A549 (cell line): ENCODE measurements at regions not wholly inside any gene's neighbourhood (a gene's known extent, or its start where the extent isn't known, plus 50 kb on each side); places are given as distances from the start of the nearest gene placed in this dataset.

Experiments used
- ATAC-seq, 2 experiments: fragments of 200-7000 bp in 1 of 2; fragments of >200 bp in 1 of 2; cut with Nextera tagmentation in 1 of 2; cut with Tn5 transposase in 1 of 2; 3 replicates each; pipeline versions ENCODE4 v1.8.0 to v1.9.1; 2018 to 2020; ENCODE audit warnings: mild to moderate bottlenecking in 1 of 2, moderate library complexity in 1 of 2
- CTCF ChIA-PET: fragments of 300-600 bp; sonication (Branson Sonifier 250); formaldehyde crosslinking; extraction: SDS; loops from one replicate; lab custom pipeline; 2021; ENCODE audit warnings: antibody characterized with exemption, inconsistent platforms; lab: Yijun Ruan, JAX
- POLR2A ChIA-PET: fragments of 350-600 bp; formaldehyde crosslinking; extraction: SDS; loops from one replicate; lab custom pipeline; 2021; ENCODE audit warnings: antibody characterized with exemption, inconsistent platforms; lab: Yijun Ruan, JAX
- DNase-seq, 2 experiments: peaks; one replicate each; pipeline versions ENCODE4 v3.0.0 to v3.0.0-alpha.2; 2011 to 2016; ENCODE audit warnings: low read depth in 1 of 2, low spot score in 1 of 2
- FAIRE-seq: peaks from 2 replicates; lab custom pipeline; 2011; peaks lifted over from hg19 to GRCh38; lab: Jason Lieb, UNC
- H3K27ac ChIP-seq, 2 experiments: fragments of >200 bp; sonication (Bioruptor Twin); formaldehyde crosslinking; 3 replicates each; pipeline ENCODE4 v1.5.1; 2016 to 2017
- H3K4me1 ChIP-seq: fragments of >200 bp; sonication (Bioruptor Twin); formaldehyde crosslinking; 3 replicates; pipeline ENCODE4 v1.6.1; 2016
- H3K4me2 ChIP-seq: fragments of >200 bp; sonication (Bioruptor Twin); formaldehyde crosslinking; 3 replicates; pipeline ENCODE4 v1.6.1; 2016
- H3K4me3 ChIP-seq: fragments of >200 bp; sonication (Bioruptor Twin); formaldehyde crosslinking; 3 replicates; pipeline ENCODE4 v1.5.1; 2016
- H3K9me3 ChIP-seq: fragments of >200 bp; sonication (Bioruptor Twin); formaldehyde crosslinking; 3 replicates; pipeline ENCODE4 v1.6.1; 2016
- FOSL2 ChIP-seq, 2 experiments: fragments of 450-650 bp in 1 of 2; fragments of >200 bp in 1 of 2; sonication (Bioruptor Twin) in 1 of 2; formaldehyde crosslinking; IDR thresholded peaks; 2 replicates each; pipeline versions ENCODE4 v1.5.0 to v1.6.1; 2016 to 2020; ENCODE audit warnings: mild to moderate bottlenecking in 1 of 2, moderate library complexity in 1 of 2
- FOXS1 ChIP-seq: fragments of 250-450 bp; sonication (Bioruptor Pico); IDR thresholded peaks from 2 replicates; pipeline ENCODE4 v1.5.0; 2020; ENCODE audit warnings: mild to moderate bottlenecking, moderate library complexity
- GATA3 ChIP-seq: IDR thresholded peaks from 2 replicates; pipeline ENCODE4 v1.6.1; 2012; ENCODE audit warnings: borderline replicate concordance
- HDAC2 ChIP-seq: fragments of 200-600 bp; sonication (generic); IDR thresholded peaks from 2 replicates; pipeline ENCODE4 v1.6.1; 2016
- HOXA7 ChIP-seq: fragments of 250-450 bp; sonication (Bioruptor Pico); IDR thresholded peaks from 2 replicates; pipeline ENCODE4 v1.5.0; 2020; ENCODE audit warnings: mild to moderate bottlenecking, moderate library complexity
- HOXB5 ChIP-seq: fragments of 250-450 bp; sonication (Bioruptor Pico); IDR thresholded peaks from 2 replicates; pipeline ENCODE4 v1.5.0; 2020; ENCODE audit warnings: mild to moderate bottlenecking, moderate library complexity
- JUN ChIP-seq, 2 experiments: fragments of >200 bp; sonication (Bioruptor Twin); formaldehyde crosslinking; IDR thresholded peaks; 2 replicates in 1 of 2; 3 replicates in 1 of 2; pipeline ENCODE4 v1.6.1; 2016 to 2017
- KDM1A ChIP-seq: fragments of 200-600 bp; sonication (generic); IDR thresholded peaks from 2 replicates; pipeline ENCODE4 v1.6.1; 2016; ENCODE audit warnings: low read depth, mild to moderate bottlenecking
- KDM5A ChIP-seq: fragments of 200-600 bp; sonication (generic); IDR thresholded peaks from 2 replicates; pipeline ENCODE4 v1.6.1; 2016; ENCODE audit warnings: antibody characterized with exemption, mild to moderate bottlenecking
- MAFK ChIP-seq: fragments of 450-650 bp; IDR thresholded peaks from 2 replicates; pipeline ENCODE4 v1.6.1; 2014; ENCODE audit not compliant: partially characterized antibody
- MAZ ChIP-seq: fragments of 150-350 bp; IDR thresholded peaks from 2 replicates; pipeline ENCODE4 v1.6.1; 2014; ENCODE audit warnings: antibody characterized with exemption, low read depth, low read length, borderline replicate concordance
- PHF8 ChIP-seq: fragments of 200-600 bp; sonication (generic); IDR thresholded peaks from 2 replicates; pipeline ENCODE4 v1.6.1; 2016; ENCODE audit warnings: low read depth, mild to moderate bottlenecking, antibody characterized with exemption, moderate library complexity, borderline replicate concordance
- RNF2 ChIP-seq: fragments of 200-600 bp; sonication (generic); IDR thresholded peaks from 2 replicates; pipeline ENCODE4 v1.6.1; 2016; ENCODE audit warnings: low read depth, mild to moderate bottlenecking, antibody characterized with exemption, moderate library complexity, borderline replicate concordance
- SREBF2 ChIP-seq: fragments of 450-650 bp; IDR thresholded peaks from 2 replicates; pipeline ENCODE4 v1.6.1; 2014; ENCODE audit warnings: mild to moderate bottlenecking, moderate library complexity
- TP53 ChIP-seq: fragments of 250-450 bp; sonication (Bioruptor Pico); IDR thresholded peaks from 2 replicates; pipeline ENCODE4 v1.5.0; 2021; ENCODE audit warnings: mild to moderate bottlenecking, moderate library complexity
- WGBS: methylation state at CpG from one replicate; pipeline ENCODE4 v1.1.6; 2017; ENCODE audit errors: missing lambda C conversion rate; 5-methylcytosine and 5-hydroxymethylcytosine counted together
- TF ChIP-seq, protein P1 (sequence below): fragments of 250-450 bp; sonication (Bioruptor Pico); IDR thresholded peaks from 2 replicates; pipeline ENCODE4 v1.5.0; 2020; ENCODE audit warnings: low read depth, mild to moderate bottlenecking, moderate library complexity
- TF ChIP-seq, protein P2 (sequence below): fragments of 150-350 bp; IDR thresholded peaks from 2 replicates; pipeline ENCODE4 v1.6.1; 2014; ENCODE audit warnings: low read depth, mild to moderate bottlenecking, low read length
- TF ChIP-seq, protein P3 (sequence below): fragments of >200 bp; sonication (Bioruptor Twin); formaldehyde crosslinking; IDR thresholded peaks from 3 replicates; pipeline ENCODE4 v1.5.1; 2016
- TF ChIP-seq, protein P4 (sequence below): fragments of 200-600 bp; sonication (generic); IDR thresholded peaks from 2 replicates; pipeline ENCODE4 v1.6.1; 2016; ENCODE audit warnings: antibody characterized with exemption, mild to moderate bottlenecking, moderate library complexity
- TF ChIP-seq, protein P5 (sequence below): IDR thresholded peaks from 2 replicates; pipeline ENCODE4 v1.6.1; 2012
- TF ChIP-seq, protein P6 (sequence below): IDR thresholded peaks from 2 replicates; pipeline ENCODE4 v1.6.1; 2012; ENCODE audit warnings: low read depth, borderline replicate concordance

DNA sequence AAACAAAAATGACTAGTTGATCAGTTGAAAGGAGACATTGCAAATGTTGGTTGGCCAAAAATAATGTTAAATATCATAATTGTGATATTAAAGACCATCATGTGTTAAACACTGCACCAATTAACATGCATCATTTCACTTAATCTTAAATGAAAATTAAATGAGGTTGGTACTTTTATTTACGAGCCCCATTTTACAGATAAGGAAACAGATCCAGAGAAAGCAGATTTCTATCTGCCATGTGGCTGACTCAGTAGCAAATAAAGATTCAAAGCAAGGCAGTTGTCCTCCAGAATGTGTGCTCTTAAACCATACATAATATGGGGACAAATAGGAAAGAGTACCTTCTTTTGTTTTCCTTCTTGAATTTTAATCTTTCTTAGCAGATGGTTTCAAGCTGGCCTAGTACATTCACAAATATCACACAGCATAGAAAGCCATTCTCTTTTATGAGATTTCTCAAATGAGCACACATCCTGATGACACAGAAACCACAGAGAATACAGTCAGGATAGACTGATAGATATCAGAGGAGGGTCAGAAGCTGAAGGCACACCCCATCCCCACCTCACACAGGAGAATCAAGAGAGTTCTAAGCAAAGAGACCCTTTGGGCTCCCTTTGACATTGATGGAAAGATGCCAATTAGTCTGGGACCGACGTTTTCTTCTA is 647.9 kb upstream of the CAMK1G start:
- no peak for FAIRE-seq
- whole genome bisulfite sequencing = 7% methylated on average over 3 of the region's 3 CpGs
- ATAC-seq = no peak
- no peak for TF ChIP-seq FOXS1
- TF ChIP-seq, protein P1, sequence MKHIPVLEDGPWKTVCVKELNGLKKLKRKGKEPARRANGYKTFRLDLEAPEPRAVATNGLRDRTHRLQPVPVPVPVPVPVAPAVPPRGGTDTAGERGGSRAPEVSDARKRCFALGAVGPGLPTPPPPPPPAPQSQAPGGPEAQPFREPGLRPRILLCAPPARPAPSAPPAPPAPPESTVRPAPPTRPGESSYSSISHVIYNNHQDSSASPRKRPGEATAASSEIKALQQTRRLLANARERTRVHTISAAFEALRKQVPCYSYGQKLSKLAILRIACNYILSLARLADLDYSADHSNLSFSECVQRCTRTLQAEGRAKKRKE (CRISPR knock-in tag) = no peak
- TF ChIP-seq MAZ = no peak
- no peak for TF ChIP-seq FOSL2 (IDR thresholded peaks at IDR 0.05)
- TF ChIP-seq FOSL2 (CRISPR knock-in tag; IDR thresholded peaks at IDR 0.05) = no peak
- no peak for TF ChIP-seq KDM1A
- TF ChIP-seq PHF8 = no peak
- TF ChIP-seq JUN (IDR thresholded peaks at IDR 0.05) = no peak
- TF ChIP-seq HOXA7 (CRISPR knock-in tag) = no peak
- no peak for TF ChIP-seq HDAC2
- TF ChIP-seq, protein P2, sequence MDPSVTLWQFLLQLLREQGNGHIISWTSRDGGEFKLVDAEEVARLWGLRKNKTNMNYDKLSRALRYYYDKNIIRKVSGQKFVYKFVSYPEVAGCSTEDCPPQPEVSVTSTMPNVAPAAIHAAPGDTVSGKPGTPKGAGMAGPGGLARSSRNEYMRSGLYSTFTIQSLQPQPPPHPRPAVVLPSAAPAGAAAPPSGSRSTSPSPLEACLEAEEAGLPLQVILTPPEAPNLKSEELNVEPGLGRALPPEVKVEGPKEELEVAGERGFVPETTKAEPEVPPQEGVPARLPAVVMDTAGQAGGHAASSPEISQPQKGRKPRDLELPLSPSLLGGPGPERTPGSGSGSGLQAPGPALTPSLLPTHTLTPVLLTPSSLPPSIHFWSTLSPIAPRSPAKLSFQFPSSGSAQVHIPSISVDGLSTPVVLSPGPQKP = no peak
- TF ChIP-seq RNF2 = no peak
- no peak for TF ChIP-seq HOXB5 (CRISPR knock-in tag)
- TF ChIP-seq, protein P3, sequence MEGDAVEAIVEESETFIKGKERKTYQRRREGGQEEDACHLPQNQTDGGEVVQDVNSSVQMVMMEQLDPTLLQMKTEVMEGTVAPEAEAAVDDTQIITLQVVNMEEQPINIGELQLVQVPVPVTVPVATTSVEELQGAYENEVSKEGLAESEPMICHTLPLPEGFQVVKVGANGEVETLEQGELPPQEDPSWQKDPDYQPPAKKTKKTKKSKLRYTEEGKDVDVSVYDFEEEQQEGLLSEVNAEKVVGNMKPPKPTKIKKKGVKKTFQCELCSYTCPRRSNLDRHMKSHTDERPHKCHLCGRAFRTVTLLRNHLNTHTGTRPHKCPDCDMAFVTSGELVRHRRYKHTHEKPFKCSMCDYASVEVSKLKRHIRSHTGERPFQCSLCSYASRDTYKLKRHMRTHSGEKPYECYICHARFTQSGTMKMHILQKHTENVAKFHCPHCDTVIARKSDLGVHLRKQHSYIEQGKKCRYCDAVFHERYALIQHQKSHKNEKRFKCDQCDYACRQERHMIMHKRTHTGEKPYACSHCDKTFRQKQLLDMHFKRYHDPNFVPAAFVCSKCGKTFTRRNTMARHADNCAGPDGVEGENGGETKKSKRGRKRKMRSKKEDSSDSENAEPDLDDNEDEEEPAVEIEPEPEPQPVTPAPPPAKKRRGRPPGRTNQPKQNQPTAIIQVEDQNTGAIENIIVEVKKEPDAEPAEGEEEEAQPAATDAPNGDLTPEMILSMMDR = no peak
- TF ChIP-seq, all 56 proteins: peak for 0
- ChIA-PET CTCF (no interaction called here), POLR2A (no interaction called here)
- H3K27ac ChIP-seq = no peak overlapping the region
- H3K4me2 ChIP-seq = no peak overlapping the region
- DNase-seq = no peak
- H3K4me1 ChIP-seq = no peaks in the 10 kb centered on the region
- no peak overlapping the region for H3K4me3 ChIP-seq
- no peaks in the 10 kb centered on the region for H3K9me3 ChIP-seq

DNA sequence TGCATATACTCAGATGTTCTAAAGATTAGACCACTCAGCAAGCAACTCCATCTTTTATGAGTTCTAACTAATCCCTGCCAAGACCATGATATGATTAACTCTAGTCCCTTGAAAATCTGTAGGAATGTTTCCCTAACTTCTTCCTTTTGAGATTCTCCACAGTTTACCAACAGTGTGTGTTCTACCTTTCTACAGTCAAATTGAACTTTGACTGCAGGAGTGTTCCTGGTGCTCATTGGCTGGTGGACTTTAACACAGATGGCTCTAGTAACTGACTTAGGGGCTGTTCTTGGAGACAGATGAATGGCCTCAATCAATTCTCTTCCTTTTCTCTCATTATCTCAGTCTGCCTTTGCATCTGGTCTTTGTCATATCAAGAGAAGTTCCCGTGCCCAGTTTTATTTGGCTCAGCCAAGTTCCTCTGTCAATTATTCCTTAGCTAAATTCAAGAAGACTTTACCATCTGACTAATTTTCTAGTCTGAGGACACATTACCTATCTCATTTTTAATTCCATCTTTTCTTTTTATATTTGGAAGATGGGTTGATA is 643.9 kb upstream of the CAMK1G start:
- no peak for DNase-seq
- Histone ChIP-seq H3K4me1 (no peaks in the 10 kb centered on the region), H3K4me3 (no peak overlapping the region), H3K9me3 (no peaks in the 10 kb centered on the region), H3K27ac (no peak overlapping the region), H3K4me2 (no peak overlapping the region)
- ATAC-seq = no peak
- ChIA-PET POLR2A (no interaction called here), CTCF (no interaction called here)
- no peak for FAIRE-seq
- WGBS = 10% methylated on average over 1 of the region's 1 CpG
- TF ChIP-seq KDM5A (no peak), MAFK (no peak), GATA3 (no peak), HOXA7 (CRISPR knock-in tag) (no peak), TP53 (CRISPR knock-in tag) (no peak), RNF2 (no peak), SREBF2 (no peak)
- TF ChIP-seq, protein P4, sequence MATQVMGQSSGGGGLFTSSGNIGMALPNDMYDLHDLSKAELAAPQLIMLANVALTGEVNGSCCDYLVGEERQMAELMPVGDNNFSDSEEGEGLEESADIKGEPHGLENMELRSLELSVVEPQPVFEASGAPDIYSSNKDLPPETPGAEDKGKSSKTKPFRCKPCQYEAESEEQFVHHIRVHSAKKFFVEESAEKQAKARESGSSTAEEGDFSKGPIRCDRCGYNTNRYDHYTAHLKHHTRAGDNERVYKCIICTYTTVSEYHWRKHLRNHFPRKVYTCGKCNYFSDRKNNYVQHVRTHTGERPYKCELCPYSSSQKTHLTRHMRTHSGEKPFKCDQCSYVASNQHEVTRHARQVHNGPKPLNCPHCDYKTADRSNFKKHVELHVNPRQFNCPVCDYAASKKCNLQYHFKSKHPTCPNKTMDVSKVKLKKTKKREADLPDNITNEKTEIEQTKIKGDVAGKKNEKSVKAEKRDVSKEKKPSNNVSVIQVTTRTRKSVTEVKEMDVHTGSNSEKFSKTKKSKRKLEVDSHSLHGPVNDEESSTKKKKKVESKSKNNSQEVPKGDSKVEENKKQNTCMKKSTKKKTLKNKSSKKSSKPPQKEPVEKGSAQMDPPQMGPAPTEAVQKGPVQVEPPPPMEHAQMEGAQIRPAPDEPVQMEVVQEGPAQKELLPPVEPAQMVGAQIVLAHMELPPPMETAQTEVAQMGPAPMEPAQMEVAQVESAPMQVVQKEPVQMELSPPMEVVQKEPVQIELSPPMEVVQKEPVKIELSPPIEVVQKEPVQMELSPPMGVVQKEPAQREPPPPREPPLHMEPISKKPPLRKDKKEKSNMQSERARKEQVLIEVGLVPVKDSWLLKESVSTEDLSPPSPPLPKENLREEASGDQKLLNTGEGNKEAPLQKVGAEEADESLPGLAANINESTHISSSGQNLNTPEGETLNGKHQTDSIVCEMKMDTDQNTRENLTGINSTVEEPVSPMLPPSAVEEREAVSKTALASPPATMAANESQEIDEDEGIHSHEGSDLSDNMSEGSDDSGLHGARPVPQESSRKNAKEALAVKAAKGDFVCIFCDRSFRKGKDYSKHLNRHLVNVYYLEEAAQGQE = no peak
- TF ChIP-seq, protein P5, sequence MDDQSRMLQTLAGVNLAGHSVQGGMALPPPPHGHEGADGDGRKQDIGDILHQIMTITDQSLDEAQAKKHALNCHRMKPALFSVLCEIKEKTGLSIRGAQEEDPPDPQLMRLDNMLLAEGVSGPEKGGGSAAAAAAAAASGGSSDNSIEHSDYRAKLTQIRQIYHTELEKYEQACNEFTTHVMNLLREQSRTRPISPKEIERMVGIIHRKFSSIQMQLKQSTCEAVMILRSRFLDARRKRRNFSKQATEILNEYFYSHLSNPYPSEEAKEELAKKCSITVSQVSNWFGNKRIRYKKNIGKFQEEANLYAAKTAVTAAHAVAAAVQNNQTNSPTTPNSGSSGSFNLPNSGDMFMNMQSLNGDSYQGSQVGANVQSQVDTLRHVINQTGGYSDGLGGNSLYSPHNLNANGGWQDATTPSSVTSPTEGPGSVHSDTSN = no peak
- TF ChIP-seq, protein P3 = no peak
- TF ChIP-seq, protein P1 (CRISPR knock-in tag) = no peak
- TF ChIP-seq, protein P6, sequence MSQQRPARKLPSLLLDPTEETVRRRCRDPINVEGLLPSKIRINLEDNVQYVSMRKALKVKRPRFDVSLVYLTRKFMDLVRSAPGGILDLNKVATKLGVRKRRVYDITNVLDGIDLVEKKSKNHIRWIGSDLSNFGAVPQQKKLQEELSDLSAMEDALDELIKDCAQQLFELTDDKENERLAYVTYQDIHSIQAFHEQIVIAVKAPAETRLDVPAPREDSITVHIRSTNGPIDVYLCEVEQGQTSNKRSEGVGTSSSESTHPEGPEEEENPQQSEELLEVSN = no peak
